Adrenal gland (tissue), 5 donors: ENCODE measurements at regions not wholly inside any gene's neighbourhood (a gene's known extent, or its start where the extent isn't known, plus 50 kb on each side); places are given as distances from the start of the nearest gene placed in this dataset.

Experiments used
- CTCF ChIP-seq, 6 experiments: fragments of 450-650 bp in 4 of 6; fragments of 200-600 bp in 2 of 6; sonication (generic) in 1 of 6; IDR thresholded peaks; 1 replicate in 5 of 6; 2 replicates in 1 of 6; pipeline versions ENCODE4 v1.5.1 to v1.8.0; 2016 to 2021; ENCODE audit warnings: antibody characterized with exemption in 6 of 6, mild to moderate bottlenecking in 2 of 6, moderate library complexity in 1 of 6
- POLR2A ChIP-seq, 2 donors: fragments of 450-650 bp; IDR thresholded peaks; one replicate each; pipeline ENCODE4 v1.6.1; 2017; ENCODE audit warnings: antibody characterized with exemption in 2 of 2, mild to moderate bottlenecking in 2 of 2, moderate library complexity in 1 of 2
- donor health status: DM: no; HTN: no; CAD: no.

- TF ChIP-seq CTCF (IDR thresholded peaks at IDR 0.05) = no peak
- TF ChIP-seq POLR2A (IDR thresholded peaks at IDR 0.05) = no peak
These were observed 320.6 kb downstream of the QKI start for GRCh38 chr6:163735076-163735475.
